K562 (cell line): ENCODE measurements at regions not wholly inside any gene's neighbourhood (a gene's known extent, or its start where the extent isn't known, plus 50 kb on each side); places are given as distances from the start of the nearest gene placed in this dataset.

ENCODE experiments used
- ARID1B ChIP-seq: fragments of 450-650 bp; IDR thresholded peaks from 2 replicates; pipeline ENCODE4 v1.6.1; 2016; ENCODE audit warnings: antibody characterized with exemption, mild to moderate bottlenecking, inconsistent platforms
- ELF2 ChIP-seq: fragments of 250-450 bp; sonication (Bioruptor Pico); IDR thresholded peaks from 2 replicates; pipeline ENCODE4 v1.5.0; 2021; ENCODE audit warnings: mild to moderate bottlenecking
- ELF4 ChIP-seq: fragments of 450-650 bp; formaldehyde crosslinking; IDR thresholded peaks from 2 replicates; pipeline ENCODE4 v1.4.0; 2022; ENCODE audit warnings: missing genetic modification characterization
- JUN ChIP-seq, 2 experiments: sonication (generic) in 1 of 2; formaldehyde crosslinking in 1 of 2; IDR thresholded peaks; 2 replicates each; pipeline versions ENCODE4 v1.6.1 to v1.8.0; 2012 to 2022; ENCODE audit warnings: borderline replicate concordance in 2 of 2, mild to moderate bottlenecking in 2 of 2, improper control_type of control experiment in 1 of 2, low read depth in 1 of 2, low read length in 1 of 2, missing genetic modification reagents in 1 of 2
- JUND ChIP-seq, 2 experiments: IDR thresholded peaks; 2 replicates in 1 of 2; 3 replicates in 1 of 2; pipeline ENCODE4 v1.6.1; 2011; ENCODE audit warnings: borderline replicate concordance in 2 of 2, low read depth in 2 of 2, low read length in 2 of 2, improper control_type of control experiment in 1 of 2, missing biosample characterization in 1 of 2, missing genetic modification characterization in 1 of 2, missing genetic modification reagents in 1 of 2
- MIER1 ChIP-seq: fragments of 450-650 bp; IDR thresholded peaks from 2 replicates; pipeline ENCODE4 v1.6.1; 2016; ENCODE audit warnings: antibody characterized with exemption, mild to moderate bottlenecking, low read depth
- NELFE ChIP-seq: IDR thresholded peaks from 2 replicates; pipeline ENCODE4 v1.6.1; 2011; ENCODE audit warnings: mild to moderate bottlenecking; ENCODE audit not compliant: insufficient read depth, insufficient read length
- NR2C2 ChIP-seq, 2 experiments: fragments of 200-800 bp in 1 of 2; sonication (Bioruptor generic) in 1 of 2; sonication (generic) in 1 of 2; formaldehyde crosslinking in 1 of 2; IDR thresholded peaks; 2 replicates each; pipeline versions ENCODE4 v1.6.1 to v1.8.0; 2016 to 2022; ENCODE audit warnings: mild to moderate bottlenecking in 1 of 2, missing compliant biosample characterization in 1 of 2, missing genetic modification characterization in 1 of 2, missing genetic modification reagents in 1 of 2
- PHB ChIP-seq: fragments of 250-450 bp; sonication (Bioruptor Pico); IDR thresholded peaks from 2 replicates; pipeline ENCODE4 v1.5.0; 2021
- POLR2AphosphoS2 ChIP-seq: IDR thresholded peaks from 2 replicates; pipeline ENCODE4 v1.6.1; 2012; ENCODE audit warnings: low read length, improper control_type of control experiment
- TAL1 ChIP-seq: fragments of 450-650 bp; IDR thresholded peaks from 2 replicates; pipeline ENCODE4 v1.6.1; 2016; ENCODE audit warnings: mild to moderate bottlenecking
- TEAD2 ChIP-seq: fragments of 450-650 bp; IDR thresholded peaks from 2 replicates; pipeline ENCODE4 v1.6.1; 2016; ENCODE audit warnings: missing genetic modification characterization, control low read depth, missing compliant biosample characterization
- TSHZ1 ChIP-seq: fragments of 250-450 bp; sonication (Bioruptor Pico); IDR thresholded peaks from 2 replicates; pipeline ENCODE4 v1.4.0; 2020; ENCODE audit warnings: mild to moderate bottlenecking, moderate library complexity
- ZBTB9 ChIP-seq: fragments of 450-650 bp; formaldehyde crosslinking; IDR thresholded peaks from 2 replicates; pipeline ENCODE4 v1.4.0; 2020; ENCODE audit warnings: mild to moderate bottlenecking, moderate library complexity
- ZEB2 ChIP-seq: fragments of 450-650 bp; IDR thresholded peaks from 2 replicates; pipeline ENCODE4 v1.6.1; 2016
- ZNF224 ChIP-seq: sonication (generic); formaldehyde crosslinking; IDR thresholded peaks from 2 replicates; pipeline ENCODE4 v1.8.0; 2022; ENCODE audit warnings: mild to moderate bottlenecking, missing genetic modification reagents
- ZNF583 ChIP-seq: fragments of 250-450 bp; sonication (Bioruptor Pico); IDR thresholded peaks from 2 replicates; pipeline ENCODE4 v1.4.0; 2020
- ZNF584 ChIP-seq: fragments of 200-800 bp; sonication (Bioruptor generic); IDR thresholded peaks from 2 replicates; pipeline ENCODE4 v1.6.1; 2016; ENCODE audit warnings: low read depth, mild to moderate bottlenecking, missing genetic modification characterization, missing compliant biosample characterization

- TF ChIP-seq TSHZ1 (CRISPR knock-in tag) (no peak), ELF4 (CRISPR knock-in tag) (no peak), JUN (IDR thresholded peaks at IDR 0.05; ENCODE audit: borderline replicate concordance, low read depth, low read length) (no peak), JUN (CRISPR knock-in tag; IDR thresholded peaks at IDR 0.05; ENCODE audit: borderline replicate concordance) (no peak), ZNF224 (CRISPR knock-in tag) (no peak), MIER1 (no peak), ZBTB9 (no peak), PHB (CRISPR knock-in tag) (no peak), ZNF583 (CRISPR knock-in tag) (no peak), ELF2 (CRISPR knock-in tag) (no peak), ZEB2 (no peak), NR2C2 (CRISPR knock-in tag; IDR thresholded peaks at IDR 0.05) (no peak), NR2C2 (tag; IDR thresholded peaks at IDR 0.05) (no peak), POLR2AphosphoS2 (no peak), JUND (IDR thresholded peaks at IDR 0.05; ENCODE audit: borderline replicate concordance, low read depth, low read length) (no peak), JUND (tag; IDR thresholded peaks at IDR 0.05; ENCODE audit: borderline replicate concordance, low read depth, low read length) (no peak), NELFE (no peak), ARID1B (peak; percentile 62), ZNF584 (CRISPR knock-in tag) (no peak), TAL1 (peak; percentile 46), TEAD2 (tag) (no peak)
Observed at GRCh38 chr12:91261820-91262676, 79.4 kb upstream of the DCN start (continued).
